ENCODE measurements at regions not wholly inside any gene's neighbourhood (a gene's known extent, or its start where the extent isn't known, plus 50 kb on each side); places are given as distances from the start of the nearest gene placed in this dataset.
A peak's percentile ranks its signal among the peaks of the same experiment; 100 is the strongest.

- ATAC-seq = no peak
- H3K9me3 ChIP-seq (ENCODE audit: control insufficient read depth, low read length) = no peaks in the 10 kb centered on the region
- DNase-seq = no peak
- H3K4me1 ChIP-seq (ENCODE audit: control insufficient read depth, insufficient read depth, low read length) = no peaks in the 10 kb centered on the region
- 68% methylated on average over 5 of the region's 5 CpGs for WGBS
- no peak overlapping the region for H3K27ac ChIP-seq (ENCODE audit: low read length)
- no peak overlapping the region for H3K4me3 ChIP-seq (ENCODE audit: low read length)
- H3K27me3 ChIP-seq (ENCODE audit: control insufficient read depth, insufficient read depth) = no peaks in the 10 kb centered on the region
- intact Hi-C loops (cut with DNase I) = no loop called here
Measured at GRCh38 chr18:35770376-35771014, 189.0 kb downstream of the GALNT1 start.

GRCh38 chr18:35771172-35771571 lies 189.6 kb downstream of the GALNT1 start:
- no peaks in the 10 kb centered on the region for H3K9me3 ChIP-seq (ENCODE audit: control insufficient read depth, low read length)
- 72% methylated on average over 4 of the region's 4 CpGs for WGBS
- ATAC-seq (no peak), DNase-seq (no peak)
- intact Hi-C loops (cut with DNase I) = no loop called here
- no peaks in the 10 kb centered on the region for H3K4me1 ChIP-seq (ENCODE audit: control insufficient read depth, insufficient read depth, low read length)
- no peak overlapping the region for H3K27ac ChIP-seq (ENCODE audit: low read length)
- no peaks in the 10 kb centered on the region for H3K27me3 ChIP-seq (ENCODE audit: control insufficient read depth, insufficient read depth)
- H3K4me3 ChIP-seq (ENCODE audit: low read length) = no peak overlapping the region

GRCh38 chr18:35775887-35776286 lies 194.3 kb downstream of the GALNT1 start:
- no peak for DNase-seq
- H3K4me3 ChIP-seq (ENCODE audit: low read length) = no peak overlapping the region
- intact Hi-C loops (cut with DNase I) = no loop called here
- 43% methylated on average over 2 of the region's 2 CpGs for WGBS
- H3K4me1 ChIP-seq (ENCODE audit: control insufficient read depth, insufficient read depth, low read length) = peaks cover 3% of the 10 kb centered on the region
- no peaks in the 10 kb centered on the region for H3K27me3 ChIP-seq (ENCODE audit: control insufficient read depth, insufficient read depth)
- no peak for ATAC-seq
- no peaks in the 10 kb centered on the region for H3K9me3 ChIP-seq (ENCODE audit: control insufficient read depth, low read length)
- no peak overlapping the region for H3K27ac ChIP-seq (ENCODE audit: low read length)

- DNase-seq = no peak
- 90% methylated on average over 2 of the region's 2 CpGs for WGBS
- intact Hi-C loops (cut with DNase I) = no loop called here
- Histone ChIP-seq H3K27ac (ENCODE audit: low read length) (no peak overlapping the region), H3K9me3 (ENCODE audit: control insufficient read depth, low read length) (no peaks in the 10 kb centered on the region), H3K4me3 (ENCODE audit: low read length) (no peak overlapping the region), H3K4me1 (ENCODE audit: control insufficient read depth, insufficient read depth, low read length) (peaks cover 3% of the 10 kb centered on the region), H3K27me3 (ENCODE audit: control insufficient read depth, insufficient read depth) (no peaks in the 10 kb centered on the region)
- no peak for ATAC-seq
Measured at GRCh38 chr18:35776473-35776872, 194.9 kb downstream of the GALNT1 start.

DNA sequence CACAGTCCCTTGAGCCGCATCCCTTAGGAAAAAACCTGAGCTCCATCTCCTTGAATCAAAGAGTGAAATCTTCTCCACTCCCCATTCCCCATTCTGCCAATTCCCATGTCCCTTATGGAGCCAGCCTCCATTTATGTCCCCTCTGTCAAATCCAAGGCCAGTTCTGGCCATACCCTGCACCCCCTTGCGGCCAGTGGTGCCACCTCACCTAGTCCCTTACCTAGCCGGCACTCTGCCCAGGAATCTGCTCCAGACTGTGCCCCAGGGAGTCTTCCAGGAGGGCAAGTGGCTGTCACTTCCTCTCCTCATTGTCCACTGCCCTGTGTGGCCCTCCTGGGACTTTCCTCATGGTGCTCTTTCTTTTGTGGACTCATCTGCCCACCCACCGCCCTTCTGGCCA lies 195.4 kb upstream of the RMP24 start:
- Histone ChIP-seq H3K4me1 (ENCODE audit: control insufficient read depth, insufficient read depth, low read length) (peaks cover 3% of the 10 kb centered on the region), H3K4me3 (ENCODE audit: low read length) (no peak overlapping the region), H3K27me3 (ENCODE audit: control insufficient read depth, insufficient read depth) (no peaks in the 10 kb centered on the region), H3K9me3 (ENCODE audit: control insufficient read depth, low read length) (no peaks in the 10 kb centered on the region), H3K27ac (ENCODE audit: low read length) (no peak overlapping the region)
- no peak for ATAC-seq
- intact Hi-C loops (cut with DNase I) = no loop called here
- DNase-seq = no peak
- WGBS = 71% methylated on average over 4 of the region's 4 CpGs

GRCh38 chr18:35778850-35779627 lies 193.4 kb upstream of the RMP24 start:
- DNase-seq = peak in 2 of 3 donors; percentile 57 to 61
- ATAC-seq = peak; percentile 64 to 70
- Histone ChIP-seq H3K4me3 (ENCODE audit: low read length) (no peak overlapping the region), H3K27ac (ENCODE audit: low read length) (no peak overlapping the region), H3K27me3 (ENCODE audit: control insufficient read depth, insufficient read depth) (no peaks in the 10 kb centered on the region), H3K4me1 (ENCODE audit: control insufficient read depth, insufficient read depth, low read length) (peaks cover 3% of the 10 kb centered on the region), H3K9me3 (ENCODE audit: control insufficient read depth, low read length) (no peaks in the 10 kb centered on the region)
- 41% methylated on average over 4 of the region's 4 CpGs for WGBS
- intact Hi-C loops (cut with DNase I) = no loop called here

DNA sequence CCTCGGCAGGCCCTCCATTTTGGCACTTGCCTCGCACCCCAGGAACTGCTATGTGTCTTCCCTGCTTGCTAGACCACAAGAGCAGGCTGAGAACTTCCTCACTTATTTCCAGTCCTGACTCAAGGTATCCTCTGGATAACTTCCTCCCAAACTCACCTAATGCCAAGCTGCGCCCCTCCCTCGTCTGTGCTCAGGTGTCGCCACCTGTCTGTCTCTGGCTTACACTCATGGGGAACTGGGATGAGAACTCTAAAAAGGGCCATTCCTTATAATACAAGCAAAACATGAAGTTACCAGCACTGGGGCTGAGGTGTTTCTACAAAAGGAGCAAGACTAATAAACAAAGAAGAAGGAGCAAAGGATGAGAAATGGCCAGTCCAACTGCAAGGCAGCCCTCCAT lies 191.5 kb upstream of the RMP24 start:
- H3K27ac ChIP-seq (ENCODE audit: low read length) = no peak overlapping the region
- H3K4me1 ChIP-seq (ENCODE audit: control insufficient read depth, insufficient read depth, low read length) = peaks cover 3% of the 10 kb centered on the region
- no peak overlapping the region for H3K4me3 ChIP-seq (ENCODE audit: low read length)
- WGBS = 78% methylated on average over 5 of the region's 5 CpGs
- intact Hi-C loops (cut with DNase I) = no loop called here
- no peaks in the 10 kb centered on the region for H3K9me3 ChIP-seq (ENCODE audit: control insufficient read depth, low read length)
- no peaks in the 10 kb centered on the region for H3K27me3 ChIP-seq (ENCODE audit: control insufficient read depth, insufficient read depth)
- DNase-seq = no peak
- ATAC-seq = no peak

- WGBS = 86% methylated on average over 3 of the region's 3 CpGs
- Histone ChIP-seq H3K4me1 (ENCODE audit: control insufficient read depth, insufficient read depth, low read length) (peaks cover 3% of the 10 kb centered on the region), H3K9me3 (ENCODE audit: control insufficient read depth, low read length) (no peaks in the 10 kb centered on the region), H3K27ac (ENCODE audit: low read length) (no peak overlapping the region), H3K27me3 (ENCODE audit: control insufficient read depth, insufficient read depth) (no peaks in the 10 kb centered on the region), H3K4me3 (ENCODE audit: low read length) (no peak overlapping the region)
- ATAC-seq (no peak), DNase-seq (no peak)
- intact Hi-C loops (cut with DNase I) = no loop called here
Measured at GRCh38 chr18:35782926-35783325, 189.6 kb upstream of the RMP24 start.

DNA sequence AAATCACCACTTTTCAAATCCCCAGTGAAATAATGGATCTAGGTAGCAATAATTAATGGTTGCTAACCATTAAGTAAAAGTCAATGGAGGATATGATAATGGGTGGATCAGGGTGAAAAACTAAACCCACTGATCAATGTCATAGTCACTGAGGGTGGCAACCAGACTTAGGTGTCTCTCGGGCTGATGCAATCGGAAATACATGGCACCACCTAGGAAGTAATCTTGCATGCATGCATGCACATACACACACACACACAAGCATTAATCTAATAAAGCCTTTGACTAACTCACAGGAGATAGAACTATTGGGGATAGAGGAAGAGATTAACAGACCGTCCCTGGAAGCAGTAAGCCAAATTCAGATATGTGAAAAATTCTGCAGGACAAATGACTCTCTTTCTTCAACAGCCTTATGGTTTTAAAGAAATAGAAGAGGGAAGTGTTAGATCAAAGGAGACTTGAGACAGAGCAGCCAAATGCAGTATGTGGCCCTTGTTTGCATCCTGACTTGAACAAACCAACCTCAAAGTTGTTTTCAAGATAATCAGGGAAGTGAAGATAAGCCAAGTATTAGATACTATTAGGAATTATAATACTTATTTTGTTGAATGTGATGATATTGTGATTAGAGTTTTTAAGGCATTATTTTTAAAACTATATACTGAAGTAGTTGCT lies 186.0 kb upstream of the RMP24 start:
- 71% methylated on average over 3 of the region's 3 CpGs for WGBS
- H3K27ac ChIP-seq (ENCODE audit: low read length) = no peak overlapping the region
- H3K27me3 ChIP-seq (ENCODE audit: control insufficient read depth, insufficient read depth) = no peaks in the 10 kb centered on the region
- DNase-seq (no peak), ATAC-seq (no peak)
- no peaks in the 10 kb centered on the region for H3K9me3 ChIP-seq (ENCODE audit: control insufficient read depth, low read length)
- H3K4me3 ChIP-seq (ENCODE audit: low read length) = no peak overlapping the region
- intact Hi-C loops (cut with DNase I) = no loop called here
- H3K4me1 ChIP-seq (ENCODE audit: control insufficient read depth, insufficient read depth, low read length) = no peaks in the 10 kb centered on the region

DNA sequence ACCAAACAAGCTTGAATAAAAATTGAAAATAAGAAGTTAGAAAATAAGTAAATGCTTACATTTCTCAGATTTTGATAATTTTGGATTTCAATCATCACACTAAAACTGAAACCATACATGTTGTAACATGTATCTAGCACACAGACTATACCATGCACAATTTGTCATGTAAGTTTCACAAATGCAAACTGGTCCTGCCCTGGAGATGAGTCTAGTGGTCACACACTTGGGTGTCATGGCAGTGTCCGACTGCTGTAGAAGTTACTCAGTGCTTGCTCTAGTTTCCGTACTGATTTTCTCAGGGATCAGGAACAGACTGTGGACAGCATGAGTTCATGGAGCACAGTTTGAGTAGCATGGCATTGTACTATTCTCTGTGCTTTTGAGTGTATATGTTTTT lies 182.9 kb upstream of the RMP24 start:
- Histone ChIP-seq H3K27ac (ENCODE audit: low read length) (no peak overlapping the region), H3K4me1 (ENCODE audit: control insufficient read depth, insufficient read depth, low read length) (no peaks in the 10 kb centered on the region), H3K27me3 (ENCODE audit: control insufficient read depth, insufficient read depth) (no peaks in the 10 kb centered on the region), H3K4me3 (ENCODE audit: low read length) (no peak overlapping the region), H3K9me3 (ENCODE audit: control insufficient read depth, low read length) (no peaks in the 10 kb centered on the region)
- DNase-seq (no peak), ATAC-seq (no peak)
- intact Hi-C loops (cut with DNase I) = no loop called here
- WGBS = 86% methylated on average over 2 of the region's 2 CpGs

DNA sequence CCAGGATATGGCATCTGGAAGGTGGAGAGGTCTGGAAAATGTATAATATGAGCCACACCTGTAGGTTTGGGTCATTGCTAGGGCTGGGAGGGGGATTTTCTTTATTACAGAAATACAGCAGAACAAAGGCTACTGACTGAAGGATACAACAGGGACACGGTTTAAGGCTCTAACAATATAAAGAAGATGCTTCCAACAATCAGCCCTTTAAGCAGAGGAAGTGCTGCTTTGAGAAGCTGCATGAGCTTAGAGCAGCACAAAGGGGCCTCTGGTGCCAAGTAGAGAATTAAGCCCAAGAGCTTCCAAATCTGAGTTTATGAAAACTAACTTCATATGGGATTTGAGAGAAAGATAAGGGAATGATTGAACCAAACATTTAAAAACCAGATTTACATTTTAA lies 174.5 kb upstream of the RMP24 start:
- Histone ChIP-seq H3K27ac (ENCODE audit: low read length) (no peak overlapping the region), H3K4me3 (ENCODE audit: low read length) (no peak overlapping the region), H3K4me1 (ENCODE audit: control insufficient read depth, insufficient read depth, low read length) (no peaks in the 10 kb centered on the region), H3K9me3 (ENCODE audit: control insufficient read depth, low read length) (no peaks in the 10 kb centered on the region), H3K27me3 (ENCODE audit: control insufficient read depth, insufficient read depth) (no peaks in the 10 kb centered on the region)
- DNase-seq (no peak), ATAC-seq (no peak)
- intact Hi-C loops (cut with DNase I) = no loop called here
- WGBS = 37% methylated on average over 1 of the region's 1 CpG

Data from right cardiac atrium (tissue), 5 donors.